ENCODE measurements at regions not wholly inside any gene's neighbourhood (a gene's known extent, or its start where the extent isn't known, plus 50 kb on each side); places are given as distances from the start of the nearest gene placed in this dataset.

DNA sequence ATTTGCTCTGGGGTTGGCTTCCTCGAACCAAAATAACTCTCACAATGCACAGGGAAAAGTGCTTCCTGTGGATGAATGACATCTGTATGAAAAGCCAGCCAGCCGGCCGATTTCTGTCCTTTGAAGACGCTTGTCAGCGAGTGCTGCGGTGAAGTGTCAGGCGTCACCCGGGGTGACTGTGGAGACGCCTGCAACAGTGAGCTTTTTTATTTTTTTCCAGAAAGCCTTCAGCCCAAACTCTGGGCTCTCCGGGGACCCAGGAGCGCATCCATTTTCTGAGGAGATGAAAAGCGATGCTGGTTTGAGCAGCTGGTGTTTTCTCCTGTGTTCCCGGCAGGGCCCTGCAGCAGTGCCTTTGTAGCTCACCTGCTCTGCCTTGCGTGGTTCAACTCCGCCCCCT is 147.9 kb upstream of the MYL2 start:
- peak; percentile 14 for DNase-seq

DNA sequence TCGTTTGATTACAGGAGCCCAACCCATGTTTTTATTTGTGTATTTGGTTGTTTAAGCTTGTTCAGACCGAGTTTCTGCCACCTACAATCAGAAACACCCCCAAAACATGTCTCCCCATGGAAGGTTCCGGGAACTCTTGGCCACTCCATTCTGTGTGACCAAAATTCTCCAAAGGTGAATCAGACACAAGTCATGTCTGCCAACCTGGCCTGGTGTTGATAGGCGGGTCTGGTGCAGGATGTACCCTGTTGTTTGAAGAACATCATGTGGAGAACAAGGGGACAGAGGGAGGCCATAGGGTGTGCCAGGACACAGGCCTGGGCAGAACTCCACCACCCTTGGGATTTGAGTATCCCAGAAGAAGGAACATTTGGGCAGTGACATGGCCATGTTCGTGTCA is 147.1 kb upstream of the MYL2 start:
- DNase-seq, result no peak

- no peak for DNase-seq
Observed at GRCh38 chr12:111066744-111067437, 146.5 kb upstream of the MYL2 start.

- no peak for DNase-seq
Observed at GRCh38 chr12:111064982-111065381, 144.6 kb upstream of the MYL2 start.

DNA sequence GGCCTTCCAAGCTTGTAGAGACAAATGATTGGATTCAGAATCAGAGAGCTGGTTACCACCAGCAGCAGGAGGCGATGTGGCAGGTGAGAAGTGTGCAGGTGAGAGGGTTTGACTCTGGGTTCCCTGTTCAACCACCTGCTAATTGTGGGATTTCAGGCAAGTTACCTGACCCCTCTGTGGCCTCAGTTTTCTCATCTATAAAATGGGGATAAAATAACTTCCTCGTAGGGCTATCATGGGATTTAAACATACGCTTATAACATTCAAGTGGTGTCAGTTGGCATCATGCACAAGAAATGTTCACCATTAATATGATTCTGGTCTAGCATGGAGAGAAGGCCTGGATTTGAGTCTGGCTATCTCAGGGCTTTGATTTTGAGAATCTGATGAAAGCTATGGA is 143.8 kb upstream of the MYL2 start:
- no peak for DNase-seq

- DNase-seq, result no peak
Observed at GRCh38 chr12:111063295-111064026, 143.1 kb upstream of the MYL2 start.

DNA sequence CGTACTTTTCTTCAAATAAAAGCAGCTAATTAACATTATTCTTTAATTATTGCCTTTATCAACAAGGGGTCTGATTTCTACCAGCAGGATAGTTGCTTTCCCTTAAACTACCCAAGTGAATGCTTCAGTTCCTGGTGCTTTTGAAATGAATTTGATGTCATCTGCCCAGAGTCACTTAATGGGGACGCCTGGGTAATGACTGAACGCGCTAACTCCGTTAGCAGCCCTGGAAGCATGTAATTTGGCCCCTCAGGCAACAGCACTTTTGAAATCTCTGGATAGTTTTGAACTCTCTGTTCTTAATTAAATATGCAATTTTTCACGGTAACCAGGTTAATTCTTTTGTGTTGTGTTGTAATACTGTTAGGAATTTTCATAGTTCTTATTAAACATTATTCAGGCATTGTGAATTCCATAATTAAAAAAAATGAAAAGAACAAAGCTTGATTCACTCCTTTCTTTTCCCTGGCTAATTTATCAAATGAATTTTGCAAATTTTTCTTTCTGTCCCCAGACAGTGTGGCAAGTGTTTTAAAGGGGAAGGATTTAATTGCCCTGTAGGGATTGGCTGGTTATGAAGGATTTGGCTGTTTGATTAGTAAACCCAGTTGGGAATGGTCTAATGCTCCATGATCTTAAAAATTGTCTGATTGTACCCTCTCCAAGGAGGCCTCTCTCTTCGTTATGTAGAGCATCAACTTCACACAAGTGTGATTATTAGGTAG is 137.5 kb upstream of the MYL2 start:
- DNase-seq, result no peak

DNA sequence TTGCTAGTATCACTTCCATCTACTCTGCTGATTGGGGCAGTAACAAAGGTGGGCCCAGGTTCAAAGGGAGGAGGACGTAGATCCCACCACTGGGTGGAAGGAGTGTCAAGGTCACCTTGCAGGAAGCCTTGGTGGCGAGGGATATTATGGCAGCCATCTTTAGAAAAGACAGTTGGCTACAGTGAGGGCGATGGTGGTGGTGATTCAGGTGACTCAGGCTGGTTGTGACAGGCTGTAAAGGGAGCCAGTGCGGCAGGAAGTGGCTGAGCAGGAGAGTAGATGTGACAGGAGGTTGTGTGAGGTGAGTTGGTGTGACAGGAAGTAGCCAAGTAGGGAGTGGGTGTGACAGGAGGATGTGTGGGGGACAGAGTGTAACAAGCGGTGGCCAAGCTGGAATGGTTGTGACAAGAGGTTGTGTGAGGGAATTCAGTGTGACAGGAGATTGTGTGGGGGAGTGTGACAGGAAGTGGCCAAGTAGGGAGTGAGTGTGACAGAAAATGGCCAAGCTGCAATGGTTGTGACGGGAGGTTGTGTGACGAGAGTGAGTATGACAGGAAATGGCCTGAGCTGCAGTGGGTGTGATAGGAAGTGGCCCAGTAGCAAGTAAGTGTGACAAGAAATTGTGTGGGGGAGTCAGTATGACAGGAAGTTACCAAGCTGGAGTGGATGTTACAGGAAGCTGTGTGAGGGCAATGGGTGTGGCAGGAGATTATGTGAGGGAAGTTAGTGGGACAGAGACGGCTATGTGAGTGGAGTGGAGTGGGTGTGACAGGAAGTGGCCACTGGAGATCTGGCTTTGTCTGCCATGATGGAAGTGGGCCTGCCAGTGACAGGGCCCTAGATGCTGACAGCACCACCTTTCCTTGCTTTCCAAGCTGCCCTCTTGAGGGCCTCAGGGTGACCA is 136.5 kb upstream of the MYL2 start:
- peak; percentile 78 for DNase-seq

- no peak for DNase-seq
Observed at GRCh38 chr12:111055181-111055880, 135.0 kb upstream of the MYL2 start.

GRCh38 chr12:111048991-111049390 is 128.6 kb upstream of the MYL2 start:
- DNase-seq, result no peak

GRCh38 chr12:111046896-111047295 is 126.5 kb upstream of the MYL2 start:
- no peak for DNase-seq

DNA sequence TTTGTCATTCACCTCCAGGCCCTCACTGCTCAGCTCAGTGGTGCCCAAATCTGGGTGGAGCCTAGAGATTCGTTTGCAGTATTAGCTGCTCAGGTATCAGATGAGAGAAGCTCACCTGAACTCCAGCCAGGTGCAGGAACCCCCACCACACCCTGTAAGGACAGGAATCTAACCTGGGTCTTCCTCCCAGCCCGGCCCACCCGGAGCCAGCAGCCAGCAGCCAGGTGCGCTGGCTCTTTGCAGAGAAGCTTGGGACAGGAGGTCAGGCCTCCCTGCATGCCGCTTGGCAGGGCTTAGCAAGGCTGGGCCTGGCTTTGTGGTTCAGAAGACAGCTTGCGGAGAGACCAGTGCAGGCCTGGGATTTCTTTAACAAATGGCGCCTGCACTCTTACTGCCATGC is 125.6 kb upstream of the MYL2 start:
- no peak for DNase-seq

- DNase-seq, result no peak
Observed at GRCh38 chr12:111041091-111041490, 120.7 kb upstream of the MYL2 start.

- DNase-seq, result no peak
Observed at GRCh38 chr12:111040690-111041089, 120.3 kb upstream of the MYL2 start.

DNA sequence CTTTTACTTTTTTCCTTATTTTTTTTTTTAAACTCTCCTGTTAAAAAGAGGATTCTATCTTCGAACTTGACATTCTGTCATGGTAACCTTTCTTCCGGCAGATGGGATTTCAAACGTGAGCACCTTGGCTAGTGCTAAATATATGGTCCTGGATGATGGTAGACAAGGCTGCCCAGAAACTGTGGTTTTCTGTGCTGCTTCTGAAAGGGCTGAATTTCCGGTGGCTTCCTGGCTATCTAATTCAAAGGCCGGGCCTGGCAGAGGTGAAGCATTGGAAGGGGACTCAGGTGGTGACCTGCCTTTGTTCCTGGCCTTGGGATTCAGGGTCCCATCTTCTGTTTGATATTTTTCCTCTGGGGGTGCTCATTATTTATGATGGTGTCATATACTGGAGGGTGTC is 118.6 kb upstream of the MYL2 start:
- DNase-seq, result no peak

GRCh38 chr12:111038077-111038476 is 117.7 kb upstream of the MYL2 start:
- DNase-seq, result no peak

DNA sequence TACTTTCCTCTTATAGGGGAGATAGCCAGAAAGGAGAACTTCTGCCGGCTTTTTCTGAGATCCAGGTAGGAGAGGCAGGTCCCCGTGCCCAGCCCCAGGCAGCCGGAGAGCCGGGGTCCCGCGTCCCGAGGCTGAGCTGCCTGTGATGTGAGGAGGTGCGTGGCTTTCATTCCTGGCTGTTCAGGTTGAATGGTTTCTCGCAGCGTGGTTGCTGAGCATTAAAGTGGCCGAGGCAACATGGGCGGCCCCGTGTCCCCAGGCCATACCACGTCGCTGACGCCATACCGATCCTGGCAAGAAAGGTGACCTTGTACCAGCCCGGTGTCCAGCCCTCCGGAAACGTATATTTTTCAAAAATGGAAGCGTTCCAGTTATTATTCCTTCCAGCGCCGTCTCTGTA is 116.7 kb upstream of the MYL2 start:
- DNase-seq, result no peak

DNA sequence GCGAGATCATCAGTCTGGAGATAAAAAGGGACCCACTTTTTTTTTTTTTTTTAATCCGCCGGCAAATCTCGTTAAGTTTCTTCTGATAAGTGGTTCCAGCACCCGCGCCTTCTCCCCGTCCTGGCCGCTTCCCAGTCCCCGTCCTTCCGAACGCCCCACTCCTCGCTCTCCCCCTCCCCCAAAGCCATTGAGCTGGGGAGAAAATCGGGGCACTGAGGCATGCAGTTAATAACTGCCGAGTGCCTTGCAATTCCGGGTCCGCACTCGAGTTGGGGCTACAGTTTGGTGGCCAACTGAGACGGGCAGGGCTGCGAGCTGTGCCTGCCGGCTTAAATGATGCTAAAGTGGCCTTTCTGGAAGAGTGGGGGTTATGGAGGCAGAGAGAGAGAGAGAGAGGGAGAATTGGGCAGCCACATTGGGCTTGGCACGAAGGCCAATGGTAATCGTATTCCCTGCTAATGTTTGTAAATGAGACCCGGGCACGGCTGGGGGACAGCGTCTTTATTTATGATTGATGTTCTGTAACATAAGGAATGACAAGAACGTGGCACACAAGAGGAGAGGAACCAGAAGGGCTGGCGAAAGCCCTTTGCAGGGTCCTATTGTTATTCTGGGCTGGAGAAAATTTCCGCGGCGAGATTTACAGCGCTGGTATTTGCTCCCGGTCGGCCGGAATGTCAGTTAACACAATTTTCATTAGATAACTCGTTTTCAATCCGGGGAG is 115.4 kb upstream of the MYL2 start:
- no peak for DNase-seq

DNA sequence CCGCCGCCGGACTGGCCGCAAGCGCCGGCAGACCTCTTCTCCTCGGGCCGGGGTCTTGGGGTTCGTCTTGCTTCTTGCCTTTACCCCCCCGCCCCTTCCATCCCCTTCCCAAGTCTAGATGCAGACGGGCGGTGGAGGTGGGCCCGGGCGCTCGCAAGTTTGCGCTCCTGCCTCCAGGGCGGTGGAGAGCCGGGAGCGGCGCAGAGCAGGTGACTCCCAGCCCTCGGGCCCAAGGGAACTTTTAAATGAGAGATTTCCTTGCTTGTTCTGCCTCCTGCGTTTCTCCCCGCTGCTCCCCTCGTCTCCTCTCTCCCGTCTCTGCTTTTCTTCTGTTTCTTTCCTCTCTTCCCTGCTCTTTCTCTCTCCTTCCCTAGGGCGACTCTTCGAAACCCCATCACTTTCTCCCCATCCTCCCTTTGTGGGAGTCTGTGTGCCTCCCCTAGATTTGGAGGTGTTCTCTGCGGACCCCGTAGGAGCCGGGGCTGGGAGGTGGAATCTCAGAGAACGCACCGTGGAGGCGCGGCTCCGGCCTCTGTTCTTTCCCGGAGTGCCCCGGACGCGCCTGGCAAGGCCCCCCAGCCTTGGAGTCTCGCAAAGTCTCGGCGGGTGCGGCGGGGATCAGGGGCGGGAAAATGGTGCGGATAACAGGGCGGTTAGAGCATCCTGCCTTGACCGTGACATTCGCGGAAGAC is 114.7 kb upstream of the MYL2 start:
- no peak for DNase-seq

DNA sequence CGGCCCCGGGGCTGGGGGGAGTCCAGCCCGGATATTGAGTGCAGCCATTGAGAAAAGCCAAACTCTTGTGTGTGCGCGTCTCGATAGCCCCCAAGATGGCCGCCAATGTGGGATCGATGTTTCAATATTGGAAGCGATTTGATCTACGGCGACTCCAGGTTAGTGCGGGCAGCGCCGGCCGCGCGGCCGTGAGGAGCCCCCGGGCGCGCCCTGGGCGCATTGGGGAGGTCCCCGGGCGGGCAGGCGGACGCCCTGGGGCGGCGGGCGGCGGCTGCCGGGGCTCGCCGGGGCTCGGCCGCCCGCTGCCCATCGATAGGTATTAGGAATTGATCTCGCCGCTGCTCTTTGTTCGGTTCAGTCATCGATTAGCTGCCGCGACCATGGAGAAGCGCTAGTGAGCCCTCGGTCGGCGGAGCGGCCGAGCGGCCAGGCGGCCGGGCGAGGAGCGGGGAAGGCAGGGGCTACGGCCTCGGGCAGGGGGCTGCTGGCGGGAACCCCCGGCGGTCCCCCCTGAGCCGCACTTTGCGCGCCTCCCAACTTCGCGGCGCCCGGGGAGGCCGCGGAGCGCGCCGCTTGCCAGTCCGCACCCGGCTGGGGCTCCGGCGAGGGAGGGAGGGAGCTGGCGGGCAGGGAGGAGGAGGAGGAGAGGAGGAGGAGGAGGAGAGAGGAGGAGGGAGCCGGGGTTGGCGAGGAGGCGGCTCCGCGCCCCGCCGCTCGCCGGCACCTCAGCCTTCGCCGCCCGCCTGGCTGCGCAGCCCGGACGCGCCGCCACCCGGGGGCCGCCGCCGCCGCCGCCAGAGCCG is 113.9 kb upstream of the MYL2 start, which contains the start of gene CUX2:
CUX2 (plus strand) TSS at position 83 of the 803 bp plus-strand sequence.
- no peak for DNase-seq

Measured in CD4-positive, alpha-beta T cell treated with Interleukin-21 for 1 hour (primary cell).